ENCODE measurements at regions not wholly inside any gene's neighbourhood (a gene's known extent, or its start where the extent isn't known, plus 50 kb on each side); places are given as distances from the start of the nearest gene placed in this dataset.

DNA sequence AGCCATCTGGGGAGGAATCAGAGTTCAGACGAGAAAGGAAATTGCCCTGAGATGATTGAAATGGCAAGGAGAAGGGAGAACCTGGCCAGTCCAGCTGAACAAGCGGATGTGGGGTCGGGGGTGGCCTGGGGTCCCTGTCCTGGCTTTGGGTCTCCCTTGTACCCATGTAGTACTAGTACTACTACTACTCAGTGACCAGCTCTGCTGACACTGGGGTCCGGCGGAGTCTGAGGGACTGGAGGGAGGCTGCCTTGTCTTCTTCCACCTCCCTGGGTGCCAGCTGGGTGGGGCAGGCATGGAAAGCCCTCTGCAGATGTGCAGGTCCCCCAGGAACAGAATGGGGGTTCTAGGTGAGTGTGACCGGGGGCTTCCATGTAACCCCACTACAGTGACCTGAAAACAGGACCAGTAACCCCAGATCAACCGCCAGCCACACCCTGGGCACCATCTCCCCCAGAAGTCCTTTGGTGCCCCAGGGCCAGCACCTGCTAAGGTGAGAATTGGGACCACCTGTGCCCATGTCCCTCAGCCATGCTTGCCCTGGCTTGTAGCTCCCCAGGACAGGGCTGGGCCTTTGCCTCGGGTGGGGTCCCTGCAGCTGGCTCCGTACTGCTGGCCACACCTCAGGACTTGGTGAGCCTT lies 89.1 kb upstream of the COL5A1 start:
- no peak for TF ChIP-seq CTCF (IDR thresholded peaks at IDR 0.05)
- no peak for TF ChIP-seq POLR2A (IDR thresholded peaks at IDR 0.05)

Data from body of pancreas (tissue), 4 donors.